Suprapubic skin (tissue), 3 donors: ENCODE measurements at regions not wholly inside any gene's neighbourhood (a gene's known extent, or its start where the extent isn't known, plus 50 kb on each side); places are given as distances from the start of the nearest gene placed in this dataset.

ENCODE experiments used
- CTCF ChIP-seq, 2 donors: fragments of 200-600 bp in 1 of 2; fragments of 450-650 bp in 1 of 2; sonication (generic) in 1 of 2; IDR thresholded peaks; one replicate each; pipeline ENCODE4 v1.5.1; 2016 to 2019; ENCODE audit warnings: antibody characterized with exemption in 2 of 2, mild to moderate bottlenecking in 1 of 2, moderate library complexity in 1 of 2
- POLR2A ChIP-seq, 2 donors: fragments of 450-650 bp; IDR thresholded peaks; one replicate each; pipeline ENCODE4 v1.6.1; 2017; ENCODE audit warnings: antibody characterized with exemption in 2 of 2, mild to moderate bottlenecking in 2 of 2, moderate library complexity in 2 of 2

- TF ChIP-seq CTCF (IDR thresholded peaks at IDR 0.05), result no peak
- TF ChIP-seq POLR2A (IDR thresholded peaks at IDR 0.05), result no peak
Measured at GRCh38 chr17:73770115-73770848, 126.0 kb upstream of the SDK2 start.
